Common myeloid progenitor, CD34-positive (primary cell): ENCODE measurements at regions not wholly inside any gene's neighbourhood (a gene's known extent, or its start where the extent isn't known, plus 50 kb on each side); places are given as distances from the start of the nearest gene placed in this dataset.
A peak's percentile ranks its signal among the peaks of the same experiment; 100 is the strongest.

Experiments used
- CTCF ChIA-PET: fragments of 350-600 bp; sonication (Branson Sonifier 250); formaldehyde crosslinking; loops from one replicate; lab custom pipeline; 2021; ENCODE audit warnings: antibody characterized with exemption; lab: Charles Lee
- POLR2A ChIA-PET: fragments of 350-600 bp; sonication (Branson Sonifier 250); formaldehyde crosslinking; loops from one replicate; lab custom pipeline; 2021; ENCODE audit warnings: antibody characterized with exemption; lab: Charles Lee
- DNase-seq, 3 donors: peaks; one replicate each; pipeline versions ENCODE4 v3.0.0 to v3.0.0-alpha.2; 2013
- H3K27ac ChIP-seq, 2 experiments: 1 replicate in 1 of 2; 2 replicates in 1 of 2; pipeline ENCODE4 v1.7.0; 2013; ENCODE audit warnings: inconsistent platforms in 2 of 2, low read length in 2 of 2, mild to moderate bottlenecking in 2 of 2, low read depth in 1 of 2, moderate library complexity in 1 of 2; ENCODE audit not compliant: severe bottlenecking in 2 of 2, insufficient read depth in 1 of 2, poor library complexity in 1 of 2
- H3K27me3 ChIP-seq, 5 experiments: replicated peaks in 2 of 5; 1 replicate in 3 of 5; 2 replicates in 2 of 5; pipeline versions ENCODE4 v1.6.1 to v1.7.0; 2013; ENCODE audit warnings: low read length in 4 of 5, mild to moderate bottlenecking in 2 of 5, moderate library complexity in 2 of 5, inconsistent platforms in 1 of 5; ENCODE audit not compliant: insufficient read depth in 5 of 5, control insufficient read depth in 4 of 5
- H3K36me3 ChIP-seq, 4 experiments: 1 replicate in 2 of 4; 2 replicates in 2 of 4; pipeline versions ENCODE4 v1.6.1 to v1.7.0; 2013; ENCODE audit warnings: low read length in 3 of 4, control low read depth in 1 of 4, mild to moderate bottlenecking in 1 of 4; ENCODE audit not compliant: control insufficient read depth in 4 of 4, insufficient read depth in 4 of 4
- H3K4me1 ChIP-seq, 4 experiments: 1 replicate in 3 of 4; 2 replicates in 1 of 4; pipeline versions ENCODE4 v1.6.1 to v1.7.1; 2013; ENCODE audit warnings: low read length in 3 of 4, mild to moderate bottlenecking in 3 of 4, control low read depth in 1 of 4, inconsistent platforms in 1 of 4, moderate library complexity in 1 of 4; ENCODE audit not compliant: control insufficient read depth in 4 of 4, insufficient read depth in 4 of 4; ENCODE audit errors: control extremely low read depth in 1 of 4
- H3K4me3 ChIP-seq, 7 experiments: 1 replicate in 4 of 7; 2 replicates in 3 of 7; pipeline versions ENCODE4 v1.5.1 to v1.7.0; 2013; ENCODE audit warnings: mild to moderate bottlenecking in 7 of 7, low read length in 6 of 7, moderate library complexity in 6 of 7, inconsistent platforms in 2 of 7, low read depth in 2 of 7, control low read depth in 1 of 7; ENCODE audit not compliant: insufficient read depth in 4 of 7, control insufficient read depth in 1 of 7; ENCODE audit errors: extremely low read depth in 1 of 7
- H3K9me3 ChIP-seq, 5 experiments: 1 replicate in 4 of 5; 2 replicates in 1 of 5; pipeline versions ENCODE4 v1.6.1 to v1.7.1; 2013; ENCODE audit warnings: low read length in 4 of 5, mild to moderate bottlenecking in 2 of 5, inconsistent platforms in 1 of 5, low read depth in 1 of 5, moderate library complexity in 1 of 5; ENCODE audit not compliant: control insufficient read depth in 4 of 5, insufficient read depth in 2 of 5; ENCODE audit errors: control extremely low read depth in 1 of 5
- WGBS: methylation state at CpG from one replicate; pipeline ENCODE4 v1.1.5; 2013; ENCODE audit not compliant: insufficient coverage; 5-methylcytosine and 5-hydroxymethylcytosine counted together

- no peaks in the 10 kb centered on the region for H3K27me3 ChIP-seq
- no peak overlapping the region for H3K4me3 ChIP-seq
- H3K9me3 ChIP-seq = no peaks in the 10 kb centered on the region
- ChIA-PET POLR2A (no interaction called here), CTCF (no interaction called here)
- no CpG with 5 or more reads among the region's 3 CpGs for WGBS
- no peak overlapping the region for H3K27ac ChIP-seq
- no peaks in the 10 kb centered on the region for H3K36me3 ChIP-seq
- peaks cover 0 to 8% (median 4%) of the 10 kb centered on the region in 4 experiments for H3K4me1 ChIP-seq
- no peak for DNase-seq
Measured at GRCh38 chr4:141309874-141310273, 89.2 kb downstream of the ZNF330 start.

GRCh38 chr4:141311246-141312204 is 90.8 kb downstream of the ZNF330 start:
- Histone ChIP-seq H3K27ac (no peak overlapping the region), H3K9me3 (no peaks in the 10 kb centered on the region), H3K4me3 (no peak overlapping the region), H3K36me3 (no peaks in the 10 kb centered on the region), H3K4me1 (peaks cover 0 to 4% (median 3%) of the 10 kb centered on the region in 4 experiments), H3K27me3 (no peaks in the 10 kb centered on the region)
- ChIA-PET CTCF (no interaction called here), POLR2A (no interaction called here)
- WGBS = 83% methylated on average over 3 of the region's 5 CpGs
- peak in 2 of 3 donors; percentile 41 to 42 for DNase-seq

GRCh38 chr4:141314627-141315026 is 93.9 kb downstream of the ZNF330 start:
- H3K9me3 ChIP-seq = no peaks in the 10 kb centered on the region
- CTCF ChIA-PET = no interaction called here
- H3K27me3 ChIP-seq = no peaks in the 10 kb centered on the region
- no peak for DNase-seq
- no peaks in the 10 kb centered on the region for H3K4me1 ChIP-seq
- WGBS = 100% methylated on average over 1 of the region's 1 CpG
- H3K4me3 ChIP-seq = no peak overlapping the region
- POLR2A ChIA-PET = no interaction called here
- H3K36me3 ChIP-seq = no peaks in the 10 kb centered on the region
- no peak overlapping the region for H3K27ac ChIP-seq

DNA sequence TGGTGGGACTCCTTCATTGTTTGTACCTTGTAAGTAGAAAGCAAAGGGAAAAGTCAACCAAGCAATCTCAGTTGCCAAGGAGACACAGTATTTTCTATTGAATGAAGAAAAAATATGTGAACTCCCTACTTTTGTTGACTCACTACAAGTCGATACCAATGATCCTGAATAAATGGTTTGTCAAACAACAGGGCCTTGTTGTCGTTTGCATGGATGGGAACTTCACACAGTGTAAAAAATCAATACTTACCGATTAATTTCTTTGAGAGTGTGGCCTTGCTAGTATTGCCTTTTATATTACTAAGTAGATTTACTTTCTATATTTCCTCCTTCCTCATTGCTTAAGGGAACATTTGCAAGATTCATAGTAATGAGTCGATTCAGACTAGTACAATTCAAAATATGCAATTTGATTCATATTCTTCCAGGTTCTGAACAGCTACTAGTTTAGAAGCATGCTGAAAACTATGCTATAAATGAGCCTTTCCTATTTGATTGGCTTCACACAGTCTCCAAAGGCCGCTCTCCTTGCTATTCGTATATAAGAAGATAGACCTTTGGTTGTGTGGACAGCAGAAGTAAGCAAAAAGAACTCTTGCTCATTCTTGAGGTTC is 108.0 kb downstream of the ZNF330 start:
- ChIA-PET CTCF (interaction anchor here (0.9 to 2.1 kb wide), 2 partner anchors 17 to 170 kb away, joined by 3 to 10 read pairs; no protein-coding TSS in a partner anchor), POLR2A (no interaction called here)
- no peaks in the 10 kb centered on the region for H3K9me3 ChIP-seq
- H3K27ac ChIP-seq = no peak overlapping the region
- H3K27me3 ChIP-seq = peaks cover 0 to 11% (median 0%) of the 10 kb centered on the region in 5 experiments
- H3K4me3 ChIP-seq = no peak overlapping the region
- no peaks in the 10 kb centered on the region for H3K4me1 ChIP-seq
- DNase-seq = no peak
- 100% methylated on average over 1 of the region's 6 CpGs for WGBS
- H3K36me3 ChIP-seq = no peaks in the 10 kb centered on the region

DNA sequence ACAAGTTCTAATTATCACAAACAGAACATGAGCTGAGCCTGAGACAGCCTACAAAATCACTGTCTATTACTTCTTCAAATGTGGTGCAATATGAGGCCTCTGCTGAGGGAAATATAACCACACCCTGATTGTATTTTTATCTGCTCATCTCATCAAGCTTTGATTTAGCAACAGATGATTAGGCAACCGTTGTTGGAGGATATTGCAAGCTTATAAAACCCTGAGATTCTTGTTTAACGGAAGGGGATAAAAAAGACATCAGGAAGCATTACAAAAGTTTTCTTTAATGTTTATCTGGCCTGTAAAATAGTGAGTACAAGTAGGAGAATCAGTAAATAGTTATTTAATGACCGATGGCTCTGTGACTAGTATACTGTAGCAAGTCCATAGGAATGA is 108.5 kb downstream of the ZNF330 start:
- CTCF ChIA-PET = interaction anchor here (2.1 kb wide), 1 partner anchor 16 kb away, joined by 10 read pairs; no protein-coding TSS in a partner anchor
- Histone ChIP-seq H3K27me3 (peaks cover 0 to 14% (median 0%) of the 10 kb centered on the region in 5 experiments), H3K27ac (no peak overlapping the region), H3K4me1 (peaks cover 0 to 2% (median 0%) of the 10 kb centered on the region in 4 experiments), H3K36me3 (no peaks in the 10 kb centered on the region), H3K9me3 (no peaks in the 10 kb centered on the region), H3K4me3 (no peak overlapping the region)
- POLR2A ChIA-PET = no interaction called here
- WGBS = 64% methylated on average over 3 of the region's 3 CpGs
- peak in 2 of 3 donors; percentile 61 to 65 for DNase-seq

DNA sequence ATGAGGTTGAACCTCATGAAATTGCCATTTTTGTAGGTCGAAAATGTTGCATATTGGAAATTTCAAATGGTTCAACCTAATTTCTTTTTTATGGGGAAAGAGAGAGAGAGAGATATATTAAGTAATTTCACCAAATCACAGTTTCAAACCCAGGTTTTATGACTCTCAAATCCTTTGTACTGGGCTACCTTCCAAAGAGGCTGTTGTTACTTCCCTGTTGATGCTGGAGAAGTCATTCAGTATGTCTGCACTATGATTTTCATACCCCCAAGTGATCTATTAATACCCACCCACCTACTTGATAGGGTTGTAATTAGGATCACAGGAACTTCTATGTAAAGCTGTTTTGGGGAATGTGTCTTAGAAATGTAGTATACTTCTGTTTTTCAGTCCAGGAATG is 109.9 kb downstream of the ZNF330 start:
- peaks cover 0 to 2% (median 0%) of the 10 kb centered on the region in 4 experiments for H3K4me1 ChIP-seq

More for the DNA sequence above, 109.9 kb downstream of the ZNF330 start:
- H3K9me3 ChIP-seq = no peaks in the 10 kb centered on the region
- H3K27ac ChIP-seq = no peak overlapping the region
- no CpG with 5 or more reads among the region's 1 CpG for WGBS
- H3K4me3 ChIP-seq = no peak overlapping the region
- H3K27me3 ChIP-seq = peaks cover 0 to 15% (median 0%) of the 10 kb centered on the region in 5 experiments
- no peak for DNase-seq
- H3K36me3 ChIP-seq = no peaks in the 10 kb centered on the region
- POLR2A ChIA-PET = no interaction called here
- CTCF ChIA-PET = no interaction called here
